Hematopoietic multipotent progenitor cell treated with erythropoietin and hydrocortisone succinate and interleukin-3 and kit ligand, for 4 days (in vitro differentiated cells): ENCODE measurements at regions not wholly inside any gene's neighbourhood (a gene's known extent, or its start where the extent isn't known, plus 50 kb on each side); places are given as distances from the start of the nearest gene placed in this dataset.

Source experiments
- DNase-seq: peaks from one replicate; pipeline ENCODE4 v3.0.0-alpha.2; 2015

- no peak for DNase-seq
These were observed 411.6 kb downstream of the STIM2 start for GRCh38 chr4:27272217-27272616.

- no peak for DNase-seq
These were observed 415.8 kb downstream of the STIM2 start for GRCh38 chr4:27276307-27277073.

- DNase-seq: peak; percentile 55
These were observed 418.2 kb downstream of the STIM2 start for GRCh38 chr4:27278615-27279375.

DNA sequence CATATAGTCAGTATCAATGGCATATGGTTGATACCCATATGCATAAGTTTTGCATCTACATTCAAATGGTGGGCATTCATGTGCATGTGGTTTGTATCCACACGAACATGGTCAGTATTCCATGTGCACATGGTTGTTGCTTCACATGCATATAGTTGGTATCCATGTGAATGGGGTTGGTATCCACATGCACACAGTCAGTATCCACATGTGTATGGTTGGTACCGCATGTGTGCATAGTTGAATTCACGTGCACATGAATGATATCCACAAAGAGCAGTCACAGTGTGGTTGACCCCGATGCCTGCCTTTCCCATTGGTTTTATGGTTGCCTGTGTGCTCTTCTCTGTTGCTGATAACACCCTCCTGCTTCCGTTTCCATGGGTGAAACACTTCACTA lies 427.9 kb downstream of the STIM2 start:
- no peak for DNase-seq

GRCh38 chr4:27289704-27290103 lies 429.1 kb downstream of the STIM2 start:
- DNase-seq: no peak

DNA sequence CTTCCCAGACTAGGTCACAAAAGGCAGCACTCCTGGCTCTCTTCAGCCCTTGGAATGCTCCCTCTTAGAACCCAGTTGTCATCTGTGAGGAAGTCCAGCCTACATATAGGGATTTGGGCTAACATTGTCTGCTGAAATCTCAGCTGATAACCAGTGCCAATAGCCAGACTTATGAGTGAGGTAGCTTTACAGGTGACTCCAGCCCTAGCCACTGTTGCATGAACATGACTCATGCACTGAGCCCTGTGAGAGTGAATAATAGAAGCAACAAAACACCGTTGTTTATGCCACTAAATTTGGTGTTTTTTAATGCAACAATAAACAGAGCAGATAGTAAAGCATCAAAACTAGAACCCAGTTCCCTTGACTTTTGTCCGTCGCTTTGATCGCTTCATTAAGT lies 433.2 kb downstream of the STIM2 start:
- no peak for DNase-seq

DNA sequence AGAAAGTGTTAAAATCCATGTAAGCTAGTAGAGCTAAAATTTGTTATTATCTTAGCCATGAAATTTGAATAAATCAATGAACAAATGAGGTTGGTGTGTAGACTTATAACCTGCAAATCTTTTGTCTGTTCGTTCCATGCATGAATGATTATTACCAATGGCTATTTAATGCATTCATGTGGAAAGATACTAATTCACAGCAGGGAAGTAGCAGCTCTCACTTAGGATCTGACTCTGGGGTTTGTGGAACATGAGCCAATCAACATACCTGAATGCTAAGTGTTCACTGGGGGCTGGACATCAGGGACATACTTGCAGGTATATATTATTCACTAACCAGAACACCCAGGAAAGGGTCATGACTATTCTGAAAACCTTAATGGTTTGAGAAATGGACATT lies 444.1 kb downstream of the STIM2 start:
- DNase-seq: no peak

DNA sequence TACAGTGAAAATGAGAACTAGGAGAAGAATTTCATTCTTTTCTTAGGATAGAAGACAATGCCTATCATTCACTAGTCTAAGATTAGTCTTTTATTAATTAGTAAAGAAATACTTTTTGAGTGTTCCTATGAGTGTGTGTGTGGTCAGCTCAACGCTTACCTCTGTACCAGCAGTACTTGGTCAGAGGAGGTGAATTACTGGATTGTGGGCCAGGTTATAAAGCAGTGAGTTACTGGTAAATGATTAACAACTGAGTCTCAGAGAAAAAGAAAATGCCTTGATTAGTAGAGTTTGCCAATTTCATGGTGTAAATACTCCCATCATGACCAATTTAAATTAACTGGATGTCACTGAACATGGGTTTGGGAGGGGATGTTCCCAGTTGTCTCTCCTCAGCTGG lies 444.6 kb downstream of the STIM2 start:
- no peak for DNase-seq

DNA sequence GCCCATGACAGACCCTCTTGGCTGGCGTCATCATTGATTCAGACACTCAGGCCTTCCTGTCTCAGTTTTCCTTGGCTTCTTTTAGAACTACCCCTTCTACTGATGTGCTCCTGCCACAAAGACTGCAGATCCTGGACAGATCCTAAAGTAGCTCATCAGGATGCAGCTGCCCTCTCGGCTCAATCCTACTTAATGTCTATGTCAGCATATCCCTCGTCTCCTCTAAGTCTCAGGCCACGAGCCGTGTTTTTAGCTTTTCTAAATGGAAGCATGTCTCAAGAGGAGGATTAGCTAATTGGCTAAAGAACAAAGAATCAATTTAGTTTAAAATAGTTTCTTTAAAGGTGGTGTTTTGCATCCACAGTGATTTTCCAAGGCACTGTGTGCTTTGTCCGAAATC lies 447.7 kb downstream of the STIM2 start:
- DNase-seq: no peak

DNA sequence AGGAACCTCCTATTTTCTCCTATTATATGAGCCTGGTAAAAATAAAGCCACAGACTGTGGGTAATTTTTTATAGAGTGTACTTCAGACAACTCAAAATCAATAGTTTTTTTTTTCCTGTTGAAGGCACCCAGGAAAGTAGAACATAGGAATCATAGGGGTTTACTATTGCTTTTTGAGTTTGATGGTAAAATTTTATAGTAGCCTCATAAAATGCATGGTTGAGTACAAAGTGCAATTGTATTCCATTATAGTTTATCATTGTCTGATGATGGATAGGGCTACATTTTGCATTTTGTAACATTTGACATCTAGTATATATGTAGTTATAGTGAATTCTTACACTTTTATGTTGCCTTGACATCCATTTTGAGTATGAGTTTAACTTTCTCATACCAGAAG lies 455.0 kb downstream of the STIM2 start:
- DNase-seq: no peak

DNA sequence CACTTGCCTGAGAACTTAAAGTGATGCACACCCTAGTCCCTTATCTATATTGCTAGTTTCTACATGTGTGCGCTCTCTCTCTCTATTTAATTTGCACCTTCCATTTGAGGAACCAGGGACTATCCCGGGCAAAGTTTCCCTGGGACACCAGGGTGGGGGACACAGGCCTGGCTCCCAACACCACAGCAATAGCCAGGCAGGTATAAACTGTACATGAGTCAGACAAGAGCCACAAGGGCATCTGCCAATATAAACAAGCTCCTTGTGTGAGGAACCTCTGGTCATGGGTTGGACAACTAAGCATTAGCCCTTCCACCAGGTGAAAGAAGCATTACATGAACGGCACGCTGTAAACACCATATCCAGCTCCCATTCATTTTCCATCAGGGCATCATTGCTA lies 455.5 kb downstream of the STIM2 start:
- DNase-seq: no peak

DNA sequence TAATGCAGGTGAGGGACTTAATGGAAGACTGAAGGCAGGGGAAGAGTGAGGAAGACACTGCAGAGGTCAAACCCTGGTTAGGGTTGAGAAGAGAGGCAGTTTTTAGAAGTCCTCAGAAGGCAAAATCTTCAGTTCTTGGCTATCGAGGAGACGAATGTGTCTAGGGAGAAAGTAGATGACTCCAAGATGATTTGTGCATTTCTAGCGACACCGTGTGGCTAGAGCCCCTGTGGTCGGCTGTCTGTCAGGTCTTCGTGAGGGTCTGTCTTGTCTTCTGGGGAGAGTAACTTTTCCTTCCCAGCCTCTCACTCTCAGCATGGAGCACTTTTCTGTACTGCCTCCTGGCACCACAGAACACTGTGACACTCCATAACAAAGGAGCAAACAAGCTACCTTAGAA lies 458.1 kb downstream of the STIM2 start:
- DNase-seq: peak; percentile 59

GRCh38 chr4:27326991-27327390 lies 466.4 kb downstream of the STIM2 start:
- no peak for DNase-seq

DNA sequence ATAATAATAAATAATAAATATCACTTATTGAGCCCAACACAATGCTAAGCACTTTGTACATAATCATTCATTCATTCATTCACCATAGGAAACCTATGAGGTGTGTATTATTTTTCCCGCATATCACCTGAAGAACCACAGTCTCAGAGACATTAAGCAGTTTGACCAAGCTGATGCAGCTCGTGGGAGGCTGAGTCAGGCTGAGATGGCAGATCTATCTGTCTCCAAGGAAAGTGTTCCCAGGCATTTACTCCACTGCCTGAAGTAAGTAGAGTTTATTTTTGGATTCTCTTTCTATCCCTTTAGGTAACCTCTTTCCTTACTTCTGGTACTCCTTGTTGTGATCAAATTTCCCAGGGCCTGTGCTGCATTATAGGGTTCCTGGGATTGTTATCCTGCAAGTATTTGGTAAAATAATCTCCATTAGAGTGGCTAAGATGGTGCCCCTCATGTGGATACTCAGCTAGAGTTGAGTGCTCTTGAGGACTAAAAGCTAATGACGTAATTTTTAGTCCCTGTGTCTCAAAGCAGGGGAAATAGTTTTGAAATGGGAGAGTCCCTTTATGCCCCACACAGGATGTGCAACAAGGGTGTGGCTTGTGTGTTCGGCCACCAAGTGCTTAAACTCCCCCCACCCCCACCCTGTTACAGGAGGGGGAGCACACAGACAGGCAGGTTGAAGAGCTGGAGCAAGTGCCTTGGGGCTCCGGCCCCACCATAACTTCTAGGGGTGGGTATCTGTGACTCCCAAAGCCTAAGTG lies 467.0 kb downstream of the STIM2 start:
- no peak for DNase-seq

- no peak for DNase-seq
These were observed 477.9 kb downstream of the STIM2 start for GRCh38 chr4:27338530-27338929.

GRCh38 chr4:27343411-27343810 lies 482.8 kb downstream of the STIM2 start:
- no peak for DNase-seq

DNA sequence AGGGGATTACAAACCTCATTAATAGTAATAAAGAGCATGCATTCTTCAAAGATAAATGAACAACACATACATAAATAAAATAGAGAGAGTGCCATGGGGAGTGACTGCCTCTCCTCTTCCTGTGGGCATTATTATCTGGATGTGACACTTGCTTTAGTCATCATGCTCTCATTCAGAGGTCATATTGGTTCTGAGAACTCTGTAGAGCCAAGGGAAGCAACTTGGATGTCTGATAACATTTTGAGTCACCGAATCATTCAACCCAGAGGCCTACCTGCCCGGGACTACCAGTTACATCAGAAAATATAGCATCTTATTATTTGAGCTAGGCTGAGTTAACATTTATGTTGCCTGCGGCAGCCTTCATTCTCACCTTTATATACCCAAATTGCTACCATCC lies 489.5 kb downstream of the STIM2 start:
- DNase-seq: peak; percentile 64

- DNase-seq: peak; percentile 17
These were observed 496.6 kb downstream of the STIM2 start for GRCh38 chr4:27357283-27357682.

GRCh38 chr4:27358269-27358668 lies 497.6 kb downstream of the STIM2 start:
- no peak for DNase-seq

- no peak for DNase-seq
These were observed 499.5 kb downstream of the STIM2 start for GRCh38 chr4:27360131-27360530.

- DNase-seq: no peak
These were observed 500.2 kb downstream of the STIM2 start for GRCh38 chr4:27360790-27361267.

GRCh38 chr4:27364509-27364908 lies 503.9 kb downstream of the STIM2 start:
- no peak for DNase-seq

DNA sequence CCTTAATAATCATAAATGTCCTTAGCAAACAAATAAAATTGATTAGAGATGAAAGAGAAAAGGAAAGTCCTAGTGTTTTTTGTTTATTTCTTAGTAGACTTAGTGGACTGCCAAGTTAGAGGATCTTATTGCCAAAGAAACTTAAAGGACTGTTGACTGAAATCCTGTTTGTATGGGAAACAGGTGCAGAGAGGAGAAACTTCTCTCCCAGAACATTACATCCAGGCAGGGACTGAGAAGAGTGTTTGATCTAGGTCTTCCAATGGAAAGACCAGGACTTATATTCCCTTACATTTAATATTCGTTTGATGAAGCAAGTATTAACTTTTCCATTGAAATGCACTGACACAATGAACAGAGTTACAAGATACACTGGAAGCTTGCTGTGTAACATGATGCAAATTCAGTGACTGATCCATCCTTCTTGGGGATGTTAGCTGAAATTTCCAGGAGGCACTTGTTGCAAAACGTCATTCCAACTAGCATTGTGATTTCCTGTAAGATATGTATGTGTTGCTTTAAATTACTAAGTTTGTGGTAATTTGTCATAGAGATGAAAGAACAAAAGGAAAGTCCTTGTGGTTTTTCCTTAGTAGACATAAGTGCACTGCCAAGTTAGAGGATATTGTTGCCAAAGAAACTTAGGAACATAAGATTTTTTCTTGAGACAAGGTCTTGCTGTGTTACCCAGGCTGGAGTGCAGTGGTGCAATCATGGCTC lies 505.6 kb downstream of the STIM2 start:
- DNase-seq: no peak
